HG03280 (cell line): ENCODE measurements at regions not wholly inside any gene's neighbourhood (a gene's known extent, or its start where the extent isn't known, plus 50 kb on each side); places are given as distances from the start of the nearest gene placed in this dataset.

ENCODE experiments used
- ATAC-seq: cut with Tn5 transposase; IDR thresholded peaks from one replicate; pipeline ENCODE4 v1.9.1; 2021; ENCODE audit warnings: mild to moderate bottlenecking, moderate library complexity; ENCODE audit not compliant: unreplicated experiment

GRCh38 chr13:39100996-39101738, 62.9 kb downstream of the NHLRC3 start:
- no peak for ATAC-seq

GRCh38 chr13:39102981-39103490, 64.8 kb downstream of the NHLRC3 start:
- ATAC-seq = no peak

- ATAC-seq = no peak
Measured at GRCh38 chr13:39105110-39105509, 66.9 kb downstream of the NHLRC3 start.

GRCh38 chr13:39106216-39107005, 68.2 kb downstream of the NHLRC3 start:
- ATAC-seq = no peak

GRCh38 chr13:39107561-39107960, 69.3 kb downstream of the NHLRC3 start:
- ATAC-seq = no peak

- no peak for ATAC-seq
Measured at GRCh38 chr13:39108783-39109182, 70.5 kb downstream of the NHLRC3 start.

- no peak for ATAC-seq
Measured at GRCh38 chr13:39110518-39111097, 72.4 kb downstream of the NHLRC3 start.

- ATAC-seq = no peak
Measured at GRCh38 chr13:39111145-39111544, 72.9 kb downstream of the NHLRC3 start.

GRCh38 chr13:39119422-39119821, 81.2 kb downstream of the NHLRC3 start:
- no peak for ATAC-seq

GRCh38 chr13:39123578-39123977, 85.3 kb downstream of the NHLRC3 start:
- no peak for ATAC-seq

- no peak for ATAC-seq
Measured at GRCh38 chr13:39129213-39129612, 91.0 kb downstream of the NHLRC3 start.

- no peak for ATAC-seq
Measured at GRCh38 chr13:39130301-39130700, 92.0 kb downstream of the NHLRC3 start.

GRCh38 chr13:39132286-39133230, 94.3 kb downstream of the NHLRC3 start:
- no peak for ATAC-seq

GRCh38 chr13:39133781-39134180, 95.5 kb downstream of the NHLRC3 start:
- ATAC-seq = no peak

- no peak for ATAC-seq
Measured at GRCh38 chr13:39134574-39134973, 96.3 kb downstream of the NHLRC3 start.

- no peak for ATAC-seq
Measured at GRCh38 chr13:39144391-39144790, 106.1 kb downstream of the NHLRC3 start.

GRCh38 chr13:39144941-39145533, 106.8 kb downstream of the NHLRC3 start:
- no peak for ATAC-seq

GRCh38 chr13:39148513-39148961, 110.3 kb downstream of the NHLRC3 start:
- ATAC-seq = no peak

- ATAC-seq = no peak
Measured at GRCh38 chr13:39149896-39150295, 111.6 kb downstream of the NHLRC3 start.

- ATAC-seq = no peak
Measured at GRCh38 chr13:39154041-39154440, 115.8 kb downstream of the NHLRC3 start.
